GM21447 (cell line): ENCODE measurements at regions not wholly inside any gene's neighbourhood (a gene's known extent, or its start where the extent isn't known, plus 50 kb on each side); places are given as distances from the start of the nearest gene placed in this dataset.

Experiments used
- ATAC-seq: cut with Tn5 transposase; IDR thresholded peaks from one replicate; pipeline ENCODE4 v1.9.1; 2021; ENCODE audit not compliant: unreplicated experiment

GRCh38 chr12:34391771-34392581 is 369.7 kb downstream of the ALG10 start:
- ATAC-seq = no peak

- no peak for ATAC-seq
Observed at GRCh38 chr12:34392741-34393085, 370.4 kb downstream of the ALG10 start.

- no peak for ATAC-seq
Observed at GRCh38 chr12:34393086-34393820, 371.0 kb downstream of the ALG10 start.

GRCh38 chr12:34393821-34394150 is 371.5 kb downstream of the ALG10 start:
- no peak for ATAC-seq

GRCh38 chr12:34394211-34395055 is 372.1 kb downstream of the ALG10 start:
- no peak for ATAC-seq

GRCh38 chr12:34395056-34396005 is 373.0 kb downstream of the ALG10 start:
- no peak for ATAC-seq

- no peak for ATAC-seq
Observed at GRCh38 chr12:34396006-34396860, 373.9 kb downstream of the ALG10 start.

GRCh38 chr12:34396861-34397590 is 374.7 kb downstream of the ALG10 start:
- no peak for ATAC-seq

- ATAC-seq = no peak
Observed at GRCh38 chr12:34397591-34398365, 375.5 kb downstream of the ALG10 start.

GRCh38 chr12:34398366-34398705 is 376.0 kb downstream of the ALG10 start:
- ATAC-seq = no peak

- no peak for ATAC-seq
Observed at GRCh38 chr12:34398706-34399630, 376.7 kb downstream of the ALG10 start.

- ATAC-seq = no peak
Observed at GRCh38 chr12:34399631-34400410, 377.5 kb downstream of the ALG10 start.

GRCh38 chr12:34400411-34400881 is 378.1 kb downstream of the ALG10 start:
- no peak for ATAC-seq

- no peak for ATAC-seq
Observed at GRCh38 chr12:34400986-34401658, 378.8 kb downstream of the ALG10 start.

- ATAC-seq = no peak
Observed at GRCh38 chr12:34401659-34402227, 379.4 kb downstream of the ALG10 start.
